ENCODE measurements at regions not wholly inside any gene's neighbourhood (a gene's known extent, or its start where the extent isn't known, plus 50 kb on each side); places are given as distances from the start of the nearest gene placed in this dataset.

DNA sequence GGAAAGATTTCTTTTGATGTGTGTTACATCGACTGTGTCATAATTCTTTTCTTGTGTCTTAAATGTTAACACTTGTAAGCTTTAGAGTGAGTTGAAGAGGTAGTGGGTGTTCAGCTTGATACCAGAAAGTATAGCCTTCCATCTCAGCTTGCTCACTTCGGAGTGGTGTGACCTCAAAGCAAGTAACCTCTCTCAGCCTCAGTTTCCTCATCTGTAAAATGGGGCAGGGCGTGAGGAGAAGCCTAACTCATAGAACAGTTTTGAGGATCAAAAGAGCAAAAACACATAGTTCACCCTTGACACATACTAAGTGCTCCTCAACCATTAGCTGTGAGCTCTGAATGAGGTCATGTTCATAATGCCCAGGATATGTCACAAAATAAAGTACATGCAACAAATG is 434.8 kb upstream of the PROK2 start:
- DNase-seq, result no peak
- intact Hi-C loops (cut with DNase I; ENCODE audit: low total_unique reads), result no loop called here

DNA sequence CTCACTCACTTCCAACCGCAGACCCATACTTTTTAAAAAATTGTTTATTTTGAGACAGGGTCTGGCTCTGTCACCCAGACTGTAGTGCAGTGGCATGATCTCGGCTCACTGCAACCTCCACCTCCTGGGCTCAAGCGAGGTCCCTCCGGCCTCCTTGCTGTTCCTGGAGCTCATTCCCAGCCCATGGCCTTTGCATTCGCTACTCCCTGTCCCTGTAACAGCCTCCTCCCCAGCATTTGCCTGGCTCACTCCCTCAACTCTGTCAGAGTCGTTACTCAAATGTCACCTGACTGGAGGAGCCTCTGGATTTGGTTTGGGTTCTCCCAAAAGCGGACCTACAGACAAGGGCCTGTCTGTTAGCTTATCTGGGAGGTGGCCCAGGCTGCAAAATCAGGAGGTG is 432.6 kb upstream of the PROK2 start:
- DNase-seq, result no peak
- no peak overlapping the region for H3K4me3 ChIP-seq
- H3K27ac ChIP-seq, result no peak overlapping the region
- no peaks in the 10 kb centered on the region for H3K9me3 ChIP-seq
- TF ChIP-seq, protein P1, sequence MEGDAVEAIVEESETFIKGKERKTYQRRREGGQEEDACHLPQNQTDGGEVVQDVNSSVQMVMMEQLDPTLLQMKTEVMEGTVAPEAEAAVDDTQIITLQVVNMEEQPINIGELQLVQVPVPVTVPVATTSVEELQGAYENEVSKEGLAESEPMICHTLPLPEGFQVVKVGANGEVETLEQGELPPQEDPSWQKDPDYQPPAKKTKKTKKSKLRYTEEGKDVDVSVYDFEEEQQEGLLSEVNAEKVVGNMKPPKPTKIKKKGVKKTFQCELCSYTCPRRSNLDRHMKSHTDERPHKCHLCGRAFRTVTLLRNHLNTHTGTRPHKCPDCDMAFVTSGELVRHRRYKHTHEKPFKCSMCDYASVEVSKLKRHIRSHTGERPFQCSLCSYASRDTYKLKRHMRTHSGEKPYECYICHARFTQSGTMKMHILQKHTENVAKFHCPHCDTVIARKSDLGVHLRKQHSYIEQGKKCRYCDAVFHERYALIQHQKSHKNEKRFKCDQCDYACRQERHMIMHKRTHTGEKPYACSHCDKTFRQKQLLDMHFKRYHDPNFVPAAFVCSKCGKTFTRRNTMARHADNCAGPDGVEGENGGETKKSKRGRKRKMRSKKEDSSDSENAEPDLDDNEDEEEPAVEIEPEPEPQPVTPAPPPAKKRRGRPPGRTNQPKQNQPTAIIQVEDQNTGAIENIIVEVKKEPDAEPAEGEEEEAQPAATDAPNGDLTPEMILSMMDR (IDR thresholded peaks at IDR 0.05 in 4 of 5, conservative IDR thresholded peaks at IDR 0.05 in 1 of 5), result no peak
- no peaks in the 10 kb centered on the region for H3K27me3 ChIP-seq
- no peaks in the 10 kb centered on the region for H3K36me3 ChIP-seq
- H3K4me1 ChIP-seq, result no peaks in the 10 kb centered on the region
- in situ Hi-C loops (cut with MboI; ENCODE audit: low sequenced_read_pairs in 4 of 4) (no loop called here), intact Hi-C loops (cut with DNase I; ENCODE audit: low total_unique reads) (no loop called here)
- no peak for ATAC-seq

More for the DNA sequence above, 434.8 kb upstream of the PROK2 start:
- TF ChIP-seq, protein P1 (IDR thresholded peaks at IDR 0.05 in 4 of 5, conservative IDR thresholded peaks at IDR 0.05 in 1 of 5), result no peak
- TF ChIP-seq POLR2A (IDR thresholded peaks at IDR 0.05), result no peak
- Histone ChIP-seq H3K36me3 (no peaks in the 10 kb centered on the region), H3K4me3 (no peak overlapping the region), H3K4me1 (no peaks in the 10 kb centered on the region), H3K27ac (no peak overlapping the region), H3K27me3 (no peaks in the 10 kb centered on the region), H3K9me3 (peaks cover 0 to 8% (median 0%) of the 10 kb centered on the region in 3 donors)
- in situ Hi-C loops (cut with MboI; ENCODE audit: low sequenced_read_pairs in 4 of 4), result no loop called here
- no peak for ATAC-seq

DNA sequence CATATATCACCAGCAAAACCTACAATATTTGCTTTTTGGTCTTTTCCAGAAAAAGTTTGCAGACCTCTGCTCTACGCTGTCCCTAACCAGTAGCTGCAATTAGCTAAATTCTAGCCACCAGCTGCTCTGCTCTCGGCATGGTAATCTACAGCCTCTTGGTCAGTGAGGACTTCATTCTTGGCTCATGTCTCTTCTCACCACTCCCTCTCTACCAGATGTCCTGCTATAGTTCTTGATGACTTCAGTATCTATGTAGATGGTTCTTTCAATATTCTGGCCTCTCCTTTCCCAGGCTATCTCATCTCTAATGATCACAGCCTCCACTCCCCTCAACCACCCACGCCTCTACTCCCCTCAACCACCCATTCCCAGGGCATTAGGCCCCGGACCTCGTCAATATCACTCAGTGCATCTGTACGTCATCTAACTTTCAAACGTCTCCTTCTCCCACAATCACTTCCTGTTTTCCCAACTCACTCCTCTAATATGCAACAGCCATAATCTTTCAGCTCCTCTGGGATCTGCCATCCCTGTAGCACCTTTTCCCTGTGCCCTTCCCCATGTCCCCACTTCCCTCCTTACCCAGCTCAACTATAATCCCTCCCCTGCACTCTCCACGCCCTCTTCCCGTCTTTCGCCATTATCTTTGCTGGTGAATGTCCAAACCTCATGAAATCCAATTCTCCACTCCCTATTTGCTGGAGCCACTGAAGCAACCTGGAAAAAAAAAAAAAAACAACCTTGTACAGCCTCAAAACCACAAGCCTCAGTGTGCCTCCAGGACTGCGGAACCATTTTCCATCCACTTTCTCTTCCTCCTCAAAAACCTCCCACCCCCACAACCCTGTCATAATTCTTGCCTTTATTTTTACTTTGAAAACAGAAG is 429.4 kb upstream of the PROK2 start:
- TF ChIP-seq, protein P1 (IDR thresholded peaks at IDR 0.05 in 4 of 5, conservative IDR thresholded peaks at IDR 0.05 in 1 of 5), result no peak
- TF ChIP-seq POLR2A (IDR thresholded peaks at IDR 0.05), result no peak
- Histone ChIP-seq H3K4me3 (no peak overlapping the region), H3K36me3 (no peaks in the 10 kb centered on the region), H3K27me3 (no peaks in the 10 kb centered on the region), H3K4me1 (no peaks in the 10 kb centered on the region), H3K27ac (no peak overlapping the region), H3K9me3 (no peaks in the 10 kb centered on the region)
- intact Hi-C loops (cut with DNase I; ENCODE audit: low total_unique reads) (no loop called here), in situ Hi-C loops (cut with MboI; ENCODE audit: low sequenced_read_pairs in 4 of 4) (no loop called here)
- no peak for ATAC-seq
- no peak for DNase-seq

DNA sequence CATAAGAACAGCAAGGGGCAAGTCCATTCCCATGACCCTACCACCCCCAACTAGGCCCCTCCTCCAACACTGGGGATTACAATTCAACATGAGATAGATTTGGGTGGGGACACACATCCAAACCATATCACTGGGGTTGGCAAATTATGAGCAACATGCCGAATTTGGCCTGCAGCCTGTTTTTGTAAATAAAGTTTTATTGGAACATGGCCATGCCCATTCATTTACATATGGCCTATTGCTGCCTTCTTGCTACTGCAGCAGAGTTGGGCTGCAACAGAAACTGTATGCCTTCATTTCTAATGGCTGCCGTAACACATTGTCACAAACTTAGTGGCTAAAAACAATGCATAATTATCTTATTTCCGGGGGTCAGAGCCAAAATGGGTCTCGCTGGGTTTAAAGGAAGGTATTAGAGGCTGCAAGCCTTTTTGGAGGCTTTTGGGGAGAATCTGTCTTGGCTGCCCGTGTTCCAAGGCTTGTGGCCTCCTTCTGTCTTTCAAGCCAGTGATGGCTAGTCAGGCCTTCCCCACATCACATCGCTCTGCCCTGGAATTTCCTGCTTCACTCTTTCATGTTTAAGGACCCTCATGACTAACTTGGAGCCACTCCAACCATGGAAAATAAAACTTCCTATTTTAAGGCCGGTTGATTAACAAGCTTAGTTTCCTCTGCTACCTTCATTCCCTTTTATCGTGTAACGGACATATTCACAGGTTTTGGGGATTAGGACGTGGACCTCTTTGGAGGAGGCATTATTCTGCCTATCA is 428.5 kb upstream of the PROK2 start:
- DNase-seq, result no peak
- H3K36me3 ChIP-seq, result no peaks in the 10 kb centered on the region
- no peak for TF ChIP-seq POLR2A (IDR thresholded peaks at IDR 0.05)
- TF ChIP-seq, protein P1 (IDR thresholded peaks at IDR 0.05 in 4 of 5, conservative IDR thresholded peaks at IDR 0.05 in 1 of 5), result no peak
- intact Hi-C loops (cut with DNase I; ENCODE audit: low total_unique reads), result no loop called here
- no peaks in the 10 kb centered on the region for H3K27me3 ChIP-seq
- no peak overlapping the region for H3K4me3 ChIP-seq
- no peak overlapping the region for H3K27ac ChIP-seq
- in situ Hi-C loops (cut with MboI; ENCODE audit: low sequenced_read_pairs in 4 of 4), result no loop called here
- no peaks in the 10 kb centered on the region for H3K4me1 ChIP-seq
- ATAC-seq, result no peak
- H3K9me3 ChIP-seq, result no peaks in the 10 kb centered on the region

Data from gastrocnemius medialis (tissue), 4 donors.